Activated CD8-positive, alpha-beta memory T cell treated with anti-CD3 and anti-CD28 coated beads for 4 hours (primary cell): ENCODE measurements at regions not wholly inside any gene's neighbourhood (a gene's known extent, or its start where the extent isn't known, plus 50 kb on each side); places are given as distances from the start of the nearest gene placed in this dataset.
"Not testable (repeated sequence)": the region's sequence is repeated elsewhere in the genome, so short reads cannot be mapped to it uniquely, and the experiment has no call there.

Source experiments
- DNase-seq, 2 donors: peaks; one replicate each; pipeline ENCODE4 v3.0.0-alpha.2; 2020; ENCODE audit warnings: low read depth in 2 of 2

DNA sequence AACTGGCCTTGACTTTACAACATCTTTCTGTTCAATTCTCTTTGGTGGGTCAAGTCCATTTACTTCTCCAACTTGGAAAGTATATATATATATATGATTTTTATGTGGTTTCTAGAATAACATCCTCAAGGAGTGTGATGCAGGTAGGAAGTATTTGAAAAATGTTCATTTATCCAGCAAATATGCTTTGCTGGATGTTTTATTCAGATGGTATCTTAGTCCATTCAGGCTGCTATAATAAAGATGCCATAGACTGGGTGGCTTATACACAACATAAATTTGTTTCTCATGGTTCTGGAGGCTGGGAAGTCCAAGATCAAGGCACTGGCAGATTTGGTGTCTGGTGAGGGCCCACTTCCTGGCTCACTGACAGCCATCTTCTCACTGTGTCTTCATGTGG is 168.7 kb upstream of the RASGRP1 start:
- no peak for DNase-seq

DNA sequence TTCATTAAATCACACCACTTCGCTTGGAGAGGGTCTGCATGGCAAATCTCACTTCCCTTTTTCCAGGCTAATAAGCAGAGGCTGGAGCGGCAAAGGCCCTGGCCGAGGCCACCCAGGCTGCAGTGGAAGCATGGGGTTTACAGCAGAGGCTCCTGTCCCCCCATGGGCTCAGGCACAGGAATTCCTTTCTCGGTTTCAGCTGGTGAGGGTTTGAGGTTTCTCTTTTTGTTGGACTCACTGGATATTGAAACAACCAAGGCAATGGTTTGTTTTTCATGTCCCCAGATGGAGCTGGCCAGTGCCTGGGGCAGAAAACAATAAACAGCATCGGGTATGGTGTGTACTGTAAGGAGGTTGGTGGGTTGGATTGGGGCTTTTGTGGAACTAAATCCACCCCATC is 175.6 kb upstream of the RASGRP1 start:
- DNase-seq: no peak

DNA sequence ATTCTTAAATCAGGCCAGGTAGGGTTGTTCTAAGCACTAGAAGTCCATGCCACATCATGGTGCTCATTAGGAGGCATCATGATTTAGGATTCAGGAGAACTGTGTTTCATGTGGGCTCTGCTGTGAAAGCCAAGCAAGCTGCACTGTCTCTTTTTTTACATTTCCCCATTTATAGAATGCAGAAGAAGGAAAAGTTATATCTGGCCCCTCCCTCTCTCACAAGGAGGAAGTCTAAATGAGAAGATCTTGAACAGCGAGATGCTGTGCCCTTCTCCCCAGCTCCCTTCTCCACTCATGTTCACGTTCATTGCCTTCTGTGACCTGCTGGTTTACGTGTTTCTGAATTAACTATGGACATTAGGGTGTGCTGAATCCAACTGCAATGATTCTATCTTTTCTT is 178.5 kb upstream of the RASGRP1 start:
- no peak for DNase-seq

DNA sequence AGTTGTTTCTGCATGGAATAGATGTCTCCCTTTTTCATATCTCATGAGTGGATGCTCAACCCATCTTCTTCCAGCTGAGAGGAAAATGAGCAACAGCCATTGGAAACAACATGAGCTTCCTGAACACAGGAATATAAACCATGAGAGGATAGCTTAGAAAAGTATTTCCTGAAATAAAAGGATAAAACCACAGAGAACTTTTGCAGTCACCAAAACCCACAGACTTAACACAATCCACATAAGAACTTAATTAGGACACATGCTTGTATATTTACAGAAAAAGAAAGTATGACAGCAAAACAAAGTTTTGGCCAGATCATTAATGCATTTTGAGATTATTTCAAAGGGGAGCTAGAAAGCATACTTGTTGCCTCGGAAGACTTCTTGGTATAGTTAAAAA is 180.5 kb upstream of the RASGRP1 start:
- no peak for DNase-seq

DNA sequence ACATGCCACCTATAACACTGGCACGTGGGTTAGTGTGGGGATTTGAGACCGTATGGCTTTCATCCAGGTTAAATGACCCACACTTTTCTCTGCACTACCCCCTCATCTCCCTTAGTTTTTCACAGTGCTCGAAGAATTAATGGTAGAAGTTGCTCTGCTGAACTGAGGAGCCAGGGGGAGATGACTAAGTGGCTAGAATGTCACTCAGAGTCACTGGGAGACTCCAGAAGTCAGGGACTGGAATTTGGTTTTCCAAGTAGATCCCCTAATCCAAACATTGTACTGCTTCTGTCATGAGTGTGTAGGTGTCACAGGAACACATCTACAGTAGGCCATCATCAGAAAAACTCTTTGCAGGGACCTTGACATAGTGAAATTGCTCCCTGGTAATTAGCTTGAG is 181.0 kb upstream of the RASGRP1 start:
- no peak for DNase-seq

DNA sequence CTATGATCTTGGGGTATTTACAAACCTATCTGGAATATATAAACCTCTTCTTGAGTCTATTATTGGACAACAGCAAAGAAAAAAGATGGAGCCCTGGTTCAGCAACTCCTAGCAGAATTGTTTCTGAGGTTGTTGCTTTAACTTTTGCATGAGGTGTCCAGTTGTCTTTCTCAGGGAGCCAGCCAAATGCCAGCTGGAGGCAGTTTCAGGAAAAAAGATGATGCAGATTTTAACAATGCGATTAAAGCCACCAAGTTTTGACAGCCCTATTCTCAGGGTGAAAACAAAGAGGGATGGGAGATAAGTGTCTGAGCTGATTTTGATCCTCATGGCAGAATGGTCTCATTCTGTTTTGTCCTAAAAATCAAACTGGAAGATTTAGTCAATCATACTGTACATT is 181.6 kb upstream of the RASGRP1 start:
- no peak for DNase-seq

DNA sequence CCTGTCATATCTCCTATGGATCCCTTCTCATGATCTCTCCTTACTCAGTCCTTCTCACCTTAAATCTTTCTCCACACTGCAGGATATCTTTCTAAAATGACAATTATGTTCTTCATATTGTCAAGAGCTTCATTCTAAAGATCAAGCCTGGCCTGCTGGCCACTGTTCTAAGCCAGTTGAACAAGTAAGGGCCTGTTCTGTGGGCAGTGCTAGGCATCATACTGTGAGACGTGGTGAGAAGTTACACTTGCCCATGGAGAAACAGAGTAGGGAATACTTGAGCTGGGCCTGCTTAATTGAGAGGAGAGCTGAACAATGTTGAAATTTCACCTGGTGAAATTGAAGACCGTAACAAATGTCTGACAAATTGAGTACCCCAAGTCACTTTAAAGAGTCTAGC is 184.1 kb upstream of the RASGRP1 start:
- no peak for DNase-seq

DNA sequence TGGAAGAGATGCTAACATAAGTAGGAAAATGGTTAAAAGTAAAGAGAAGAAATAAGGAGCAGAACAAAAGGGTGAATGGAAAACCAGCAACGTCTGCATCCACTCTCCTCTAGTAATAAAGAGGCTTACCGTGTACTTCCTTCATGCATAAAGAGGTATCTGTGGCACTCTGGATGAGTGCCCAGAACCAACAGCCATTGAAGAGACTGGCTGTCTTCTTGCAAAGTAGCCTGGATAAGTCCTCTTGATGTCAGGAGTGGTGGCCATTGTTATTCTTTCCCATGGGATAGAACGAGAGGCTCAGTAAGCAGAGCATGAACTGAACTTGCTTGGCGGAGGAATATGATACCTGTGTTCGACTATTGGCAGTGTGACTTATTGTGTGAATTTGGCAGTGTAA is 186.2 kb upstream of the RASGRP1 start:
- DNase-seq: no peak

DNA sequence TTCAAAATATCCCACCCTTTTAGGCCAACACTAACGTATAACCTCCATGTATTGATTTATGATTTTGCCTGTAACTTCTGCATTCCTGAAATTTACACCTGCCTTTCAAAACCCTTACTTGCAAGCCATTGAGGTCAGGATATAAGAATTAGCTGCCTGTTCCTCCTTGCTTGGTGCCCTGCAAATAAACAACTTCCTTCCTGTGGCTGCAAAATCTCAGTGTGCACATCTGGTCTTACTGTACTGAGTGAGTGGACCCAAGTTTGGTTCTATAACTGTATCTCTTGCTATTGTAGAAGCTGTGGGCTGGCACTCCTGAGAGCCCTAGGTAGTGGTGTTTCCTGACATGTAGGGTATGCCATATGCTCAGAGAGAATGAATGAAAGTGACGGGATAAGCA is 191.1 kb upstream of the RASGRP1 start:
- no peak for DNase-seq

DNA sequence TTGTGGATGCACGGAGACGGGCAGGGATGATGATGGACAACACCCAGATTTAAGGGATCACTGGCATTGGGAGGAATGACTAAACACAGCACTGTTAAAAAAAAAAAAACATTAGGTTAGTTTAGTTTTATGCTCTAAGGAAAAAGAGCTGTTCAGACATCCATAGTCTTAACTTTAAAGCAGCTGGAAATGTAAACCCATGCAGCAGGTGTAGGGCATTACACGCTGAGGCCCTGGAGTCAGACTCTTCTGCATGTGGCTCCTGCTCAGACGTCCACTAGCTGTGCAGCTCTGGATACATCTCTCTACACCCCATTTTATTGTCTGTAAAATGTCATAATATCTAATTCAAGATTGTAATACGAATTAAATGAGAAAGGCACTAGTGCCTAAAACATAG is 191.8 kb upstream of the RASGRP1 start:
- no peak for DNase-seq

DNA sequence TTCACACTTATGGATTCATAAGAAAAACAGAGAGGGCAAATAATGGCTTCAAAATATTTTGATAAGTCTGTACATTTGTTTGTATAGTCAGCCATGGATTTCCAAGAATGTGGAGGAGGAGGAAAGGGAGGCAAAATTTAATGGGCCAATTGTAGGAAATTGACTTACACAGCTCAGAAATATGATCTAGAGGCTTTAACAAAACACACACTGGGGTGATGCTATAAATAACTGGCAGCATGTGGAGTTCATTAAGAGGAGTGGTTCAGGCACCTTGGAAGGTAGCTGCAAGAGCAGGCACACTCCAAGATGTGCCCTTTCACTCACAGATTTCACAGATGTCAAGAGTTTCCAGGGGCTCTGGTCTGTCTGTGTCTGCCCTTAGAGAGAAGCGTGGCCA is 193.4 kb upstream of the RASGRP1 start:
- no peak for DNase-seq

DNA sequence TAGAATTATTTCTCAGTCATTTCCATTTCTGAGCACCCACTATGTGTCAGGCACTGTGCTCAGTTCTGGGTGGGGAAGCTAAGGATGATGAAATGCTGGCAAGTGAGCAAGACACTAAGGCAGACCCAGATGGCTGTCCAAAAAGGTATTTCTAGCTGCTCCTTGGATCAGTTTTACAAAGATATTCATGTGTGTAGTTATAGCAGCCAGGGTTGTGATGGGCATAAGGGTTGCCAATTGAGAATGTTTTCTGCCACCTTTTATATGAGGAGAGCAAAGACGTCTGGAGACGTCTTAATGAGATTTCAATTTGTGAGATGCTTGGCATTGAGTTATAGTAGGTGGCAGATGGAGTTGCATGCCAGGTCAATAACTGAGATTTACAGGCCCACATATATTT is 197.1 kb upstream of the RASGRP1 start:
- no peak for DNase-seq

DNA sequence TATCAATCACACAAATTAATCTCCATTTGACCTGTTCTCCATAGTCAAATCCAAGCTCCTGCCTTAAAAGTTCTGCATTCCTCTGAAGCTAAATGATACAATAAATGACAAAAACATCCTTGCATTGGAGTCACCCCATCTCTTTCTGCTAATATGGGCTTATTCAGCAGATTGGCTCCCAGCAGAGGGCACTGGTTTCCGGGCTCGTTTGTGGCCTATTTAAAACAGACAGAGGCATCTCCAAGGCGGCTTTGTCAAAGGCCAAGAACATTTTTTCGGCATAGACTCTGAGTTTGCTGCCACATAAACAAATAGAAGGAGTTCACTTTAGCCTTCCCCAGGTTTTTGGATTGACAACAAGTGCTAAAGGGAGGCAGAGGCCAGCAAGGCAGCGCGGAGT is 204.4 kb upstream of the RASGRP1 start:
- DNase-seq: no peak

DNA sequence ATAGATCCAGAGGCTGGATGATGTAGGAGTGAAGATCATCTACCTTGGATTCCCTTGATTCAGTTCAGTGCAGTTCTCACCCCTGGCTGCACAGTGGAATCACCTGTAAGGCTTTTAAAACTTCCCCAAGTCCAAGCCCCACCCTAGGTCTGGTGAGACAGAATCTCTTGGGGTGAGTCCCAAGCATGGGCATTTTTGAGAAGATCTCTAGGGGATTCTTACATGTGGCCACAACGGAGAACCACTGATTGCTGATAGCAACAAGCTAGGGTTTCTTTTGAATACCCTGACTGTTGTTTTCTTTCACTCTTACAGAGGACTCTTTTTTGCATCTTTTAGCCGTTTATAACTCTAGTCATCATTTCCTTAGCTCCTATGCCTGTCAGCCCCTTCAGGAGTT is 204.9 kb upstream of the RASGRP1 start:
- DNase-seq: no peak

DNA sequence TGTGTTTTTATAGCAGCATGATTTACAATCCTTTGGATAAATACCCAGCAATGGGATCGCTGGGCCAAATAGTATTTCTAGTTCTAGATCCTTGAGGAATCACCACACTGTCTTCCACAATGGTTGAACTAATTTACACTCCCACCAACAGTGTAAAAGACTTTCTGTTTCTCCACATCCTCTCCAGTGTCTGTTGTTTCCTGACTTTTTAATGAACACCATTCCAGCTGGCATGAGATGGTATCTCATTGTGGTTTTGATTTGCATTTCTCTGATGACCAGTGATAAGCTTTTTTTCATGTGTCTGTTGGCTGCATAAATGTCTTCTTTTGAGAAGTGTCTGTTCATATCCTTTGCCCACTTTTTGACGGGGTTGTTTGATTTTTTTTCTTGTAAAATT is 209.5 kb upstream of the RASGRP1 start:
- DNase-seq: not testable (repeated sequence)

DNA sequence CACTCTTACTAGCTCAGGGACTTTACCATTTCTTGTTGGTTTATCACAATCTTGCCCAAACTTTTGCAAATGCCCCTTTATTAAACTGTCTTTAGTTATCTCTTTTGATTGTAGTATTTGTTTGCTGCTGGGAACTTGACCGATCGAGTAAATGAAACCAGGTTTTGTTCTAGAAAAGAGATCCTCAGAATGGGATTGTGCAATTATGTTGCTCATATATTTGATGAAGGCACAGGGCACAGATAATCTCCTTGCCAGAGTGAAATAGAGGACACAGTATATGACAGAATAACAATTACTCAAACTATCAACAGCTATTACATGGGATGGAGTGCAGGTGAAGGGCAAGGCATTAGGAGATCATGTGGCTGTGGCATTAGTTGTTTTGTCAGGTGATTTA is 216.6 kb upstream of the RASGRP1 start:
- no peak for DNase-seq

DNA sequence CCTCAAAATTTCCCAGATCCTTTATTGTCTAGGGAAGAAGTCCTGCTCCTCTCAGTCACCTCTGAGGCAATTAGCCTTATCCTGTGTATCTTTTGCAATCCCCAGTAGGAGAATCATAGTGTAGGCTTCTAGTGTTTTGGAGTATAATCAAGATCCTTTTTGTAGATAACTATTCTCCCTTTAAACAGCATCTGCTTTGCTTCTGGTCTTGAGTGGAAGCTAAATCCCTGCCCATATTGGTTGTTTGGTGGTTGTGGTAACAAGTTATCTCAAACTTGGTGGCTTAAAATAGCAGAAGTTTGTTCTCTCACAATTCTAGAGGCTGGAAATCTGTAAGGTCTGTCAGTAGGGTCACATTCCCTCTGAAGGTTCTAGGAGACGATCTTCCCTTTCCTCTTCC is 217.5 kb upstream of the RASGRP1 start:
- DNase-seq: no peak

DNA sequence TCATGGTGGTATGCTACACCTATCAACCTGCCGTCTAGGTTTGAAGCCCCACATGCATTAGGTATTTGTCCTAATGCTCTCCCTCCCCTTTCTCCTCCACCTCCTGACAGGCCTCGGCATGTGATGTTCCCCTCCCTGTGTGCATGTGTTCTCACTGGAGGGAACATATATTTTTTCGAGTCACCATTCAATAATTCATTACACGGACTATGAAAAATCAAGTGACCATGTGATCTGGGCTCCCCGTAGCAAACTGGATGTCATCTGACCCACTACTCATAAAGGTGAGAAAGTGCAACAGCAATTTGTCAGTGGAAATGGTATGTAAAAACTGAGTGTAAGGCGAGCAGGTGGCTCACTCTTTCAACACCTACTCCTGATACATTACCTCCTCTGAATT is 224.3 kb upstream of the RASGRP1 start:
- no peak for DNase-seq

DNA sequence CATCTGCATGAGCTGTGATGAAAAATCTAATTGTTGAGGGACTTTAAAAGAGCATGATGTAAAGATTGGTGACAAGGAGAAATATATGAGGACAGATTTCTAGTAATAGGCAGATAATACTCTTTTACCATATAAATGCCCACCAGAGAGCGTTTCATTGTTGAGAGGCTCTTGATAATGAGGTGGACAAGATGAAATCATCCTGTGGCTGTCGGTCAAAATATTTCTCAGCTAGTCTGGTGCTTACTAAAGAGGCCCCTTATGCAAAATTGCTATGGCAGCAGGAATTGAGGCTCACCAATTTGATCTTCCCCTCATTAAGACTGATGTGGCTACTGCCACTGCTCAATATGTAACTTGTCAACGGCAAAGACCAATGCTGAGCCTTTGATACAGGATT is 225.0 kb upstream of the RASGRP1 start:
- DNase-seq: no peak

DNA sequence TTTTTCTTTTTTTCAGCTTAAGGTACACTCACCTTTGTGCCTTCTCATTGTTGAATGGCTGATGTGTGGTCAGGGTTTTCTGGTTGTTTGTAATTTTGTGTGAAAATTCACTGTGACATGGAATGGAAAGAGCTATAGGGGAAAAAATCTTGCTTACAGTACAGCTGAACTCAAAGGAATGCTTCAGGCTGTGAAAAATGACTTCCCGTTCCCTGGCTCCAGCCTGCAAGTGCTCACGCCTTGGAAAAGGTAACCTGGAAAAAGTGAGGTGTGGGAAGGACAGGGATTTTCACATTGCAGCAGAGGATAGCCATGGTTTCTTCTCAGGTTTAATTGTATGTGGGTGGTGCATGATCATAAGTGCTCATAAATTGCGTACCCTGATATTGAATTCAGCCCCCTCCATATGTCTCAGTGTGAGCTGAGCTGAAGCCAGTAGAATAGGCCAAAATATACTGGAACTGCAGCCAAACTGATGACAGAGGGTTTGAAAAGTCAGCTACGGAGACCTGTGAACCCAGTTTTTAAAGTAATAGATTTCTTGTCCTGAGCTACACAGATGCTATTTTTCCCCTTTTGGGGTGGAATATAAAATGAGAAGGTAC is 228.7 kb upstream of the RASGRP1 start:
- DNase-seq: no peak

DNA sequence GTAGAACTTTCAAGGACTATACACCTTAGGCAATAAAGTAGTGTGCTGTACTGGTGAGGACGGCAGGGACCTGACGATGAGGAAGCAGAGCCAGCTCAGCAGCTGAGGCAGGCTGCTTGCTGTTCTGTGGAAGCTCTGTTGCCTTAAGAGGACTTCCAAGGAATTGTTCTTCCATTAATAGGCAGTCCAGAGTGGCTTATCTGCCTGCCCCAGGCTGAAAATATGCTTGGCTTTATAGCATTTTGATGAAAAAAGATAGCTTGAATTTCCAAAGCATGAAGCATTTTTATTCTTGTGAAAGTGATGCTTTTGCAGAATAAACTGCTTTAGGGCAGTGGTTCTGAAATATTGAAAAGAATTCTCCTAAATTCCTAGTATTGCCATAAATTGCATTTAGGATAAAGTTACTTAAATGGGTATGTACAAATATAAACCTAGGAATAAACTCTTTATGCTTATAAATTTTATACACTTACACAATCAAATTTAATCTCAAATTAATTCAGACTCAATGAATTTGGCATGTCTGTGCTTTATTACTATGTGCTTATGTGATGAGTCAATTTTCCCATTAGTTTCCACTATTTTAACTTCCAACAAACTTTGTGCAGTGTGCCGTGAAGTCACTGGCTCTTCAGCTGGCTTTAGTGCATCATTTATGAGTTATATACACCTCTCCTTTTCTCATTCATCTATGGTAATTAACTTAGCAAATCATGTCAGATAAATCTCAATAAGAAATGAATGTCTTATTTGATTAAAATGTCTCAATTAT is 231.0 kb upstream of the RASGRP1 start:
- no peak for DNase-seq

DNA sequence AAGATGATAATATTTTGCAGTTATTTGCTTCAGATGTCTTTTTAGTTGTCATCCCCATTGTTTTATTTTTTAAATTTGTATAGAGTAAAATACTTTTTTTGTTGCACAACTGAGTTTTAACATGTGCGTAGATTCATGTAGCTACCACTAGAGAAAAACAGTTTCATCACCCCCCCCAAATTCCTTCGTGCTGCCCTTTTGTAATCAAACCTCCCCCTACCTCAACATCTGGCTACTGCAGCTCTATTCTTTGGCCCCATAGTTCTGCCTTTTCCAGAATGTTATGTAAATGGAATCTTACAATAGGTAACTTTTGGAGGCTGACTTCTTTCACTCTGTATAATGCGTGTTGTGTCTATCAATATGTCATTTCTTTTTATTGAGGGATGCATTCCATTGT is 232.0 kb upstream of the RASGRP1 start:
- no peak for DNase-seq

DNA sequence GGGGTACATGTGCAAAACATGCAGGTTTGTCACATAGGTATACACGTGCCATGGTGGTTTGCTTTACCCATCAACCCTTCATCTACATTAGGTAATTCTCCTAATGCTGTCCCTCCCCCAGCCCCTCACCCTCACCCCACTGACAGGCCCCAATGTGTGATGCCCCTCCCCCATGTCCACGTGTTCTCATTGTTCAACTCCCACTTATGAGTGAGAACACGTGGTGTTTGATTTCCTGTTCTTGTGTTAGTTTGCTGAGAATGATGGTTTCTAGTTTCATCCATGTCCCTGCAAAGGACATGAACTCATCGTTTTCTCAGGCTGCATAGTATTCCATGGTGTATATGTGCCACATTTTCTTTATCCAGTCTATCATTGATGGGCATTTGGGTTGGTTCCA is 232.9 kb upstream of the RASGRP1 start:
- not testable (repeated sequence) for DNase-seq

DNA sequence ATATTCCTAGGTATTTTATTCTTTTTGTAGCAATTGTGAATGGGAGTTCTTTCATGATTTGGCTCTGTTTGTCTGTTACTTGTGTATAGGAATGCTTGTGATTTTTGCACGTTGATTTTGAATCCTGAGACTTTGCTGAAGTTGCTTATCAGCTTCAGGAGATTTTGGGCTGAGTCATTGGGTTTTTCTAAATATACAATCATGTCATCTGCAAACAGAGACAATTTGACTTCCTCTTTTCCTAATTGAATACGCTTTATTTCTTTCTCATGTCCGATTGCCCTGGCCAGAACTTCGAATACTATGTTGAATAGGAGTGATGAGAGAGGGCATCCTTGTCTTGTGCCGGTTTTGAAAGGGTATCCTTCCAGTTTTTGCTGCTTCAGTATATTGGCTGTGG is 234.6 kb upstream of the RASGRP1 start:
- DNase-seq: not testable (repeated sequence)
